HL-60/S4 treated with retinoic acid at 250 ng/mL for 4 days and 3 days (cell line): ENCODE measurements at regions not wholly inside any gene's neighbourhood (a gene's known extent, or its start where the extent isn't known, plus 50 kb on each side); places are given as distances from the start of the nearest gene placed in this dataset.

Experiments used
- in situ Hi-C: fragments of 300-500 bp; cut with MboI; formaldehyde crosslinking; loops from 2 replicates; pipeline ENCODE4 v1.7.0; 2022; ENCODE audit warnings: low sequenced_read_pairs

- in situ Hi-C loops = no loop called here
These were observed 574.5 kb upstream of the ZEB2 start for GRCh38 chr2:145094370-145094769.

GRCh38 chr2:145091967-145092366, 572.0 kb upstream of the ZEB2 start:
- in situ Hi-C loops = no loop called here

GRCh38 chr2:145090841-145091761, 571.2 kb upstream of the ZEB2 start:
- in situ Hi-C loops = no loop called here

GRCh38 chr2:145088756-145089155, 568.8 kb upstream of the ZEB2 start:
- in situ Hi-C loops = no loop called here

GRCh38 chr2:145086910-145087309, 567.0 kb upstream of the ZEB2 start:
- in situ Hi-C loops = no loop called here

- in situ Hi-C loops = no loop called here
These were observed 565.7 kb upstream of the ZEB2 start for GRCh38 chr2:145085612-145086011.

GRCh38 chr2:145080426-145080825, 560.5 kb upstream of the ZEB2 start:
- in situ Hi-C loops = no loop called here

- in situ Hi-C loops = no loop called here
These were observed 559.7 kb upstream of the ZEB2 start for GRCh38 chr2:145079641-145080040.

- in situ Hi-C loops = no loop called here
These were observed 559.0 kb upstream of the ZEB2 start for GRCh38 chr2:145078923-145079322.

GRCh38 chr2:145076085-145076484, 556.2 kb upstream of the ZEB2 start:
- in situ Hi-C loops = no loop called here

GRCh38 chr2:145075454-145076062, 555.6 kb upstream of the ZEB2 start:
- in situ Hi-C loops = no loop called here

GRCh38 chr2:145070703-145071102, 550.8 kb upstream of the ZEB2 start:
- in situ Hi-C loops = no loop called here

- in situ Hi-C loops = no loop called here
These were observed 548.6 kb upstream of the ZEB2 start for GRCh38 chr2:145068509-145068908.

- in situ Hi-C loops = no loop called here
These were observed 547.7 kb upstream of the ZEB2 start for GRCh38 chr2:145067549-145068030.

- in situ Hi-C loops = no loop called here
These were observed 547.1 kb upstream of the ZEB2 start for GRCh38 chr2:145066856-145067548.

GRCh38 chr2:145066151-145066661, 546.3 kb upstream of the ZEB2 start:
- in situ Hi-C loops = no loop called here

GRCh38 chr2:145065342-145065741, 545.4 kb upstream of the ZEB2 start:
- in situ Hi-C loops = no loop called here

GRCh38 chr2:145064511-145064910, 544.6 kb upstream of the ZEB2 start:
- in situ Hi-C loops = no loop called here

GRCh38 chr2:145060876-145061275, 541.0 kb upstream of the ZEB2 start:
- in situ Hi-C loops = no loop called here

- in situ Hi-C loops = no loop called here
These were observed 540.0 kb upstream of the ZEB2 start for GRCh38 chr2:145059914-145060313.

GRCh38 chr2:145059343-145059742, 539.4 kb upstream of the ZEB2 start:
- in situ Hi-C loops = no loop called here
